GM19438 (cell line): ENCODE measurements at regions not wholly inside any gene's neighbourhood (a gene's known extent, or its start where the extent isn't known, plus 50 kb on each side); places are given as distances from the start of the nearest gene placed in this dataset.

Experiments used
- ATAC-seq: cut with Tn5 transposase; IDR thresholded peaks from one replicate; pipeline ENCODE4 v1.9.1; 2021; ENCODE audit warnings: low read depth; ENCODE audit not compliant: unreplicated experiment

DNA sequence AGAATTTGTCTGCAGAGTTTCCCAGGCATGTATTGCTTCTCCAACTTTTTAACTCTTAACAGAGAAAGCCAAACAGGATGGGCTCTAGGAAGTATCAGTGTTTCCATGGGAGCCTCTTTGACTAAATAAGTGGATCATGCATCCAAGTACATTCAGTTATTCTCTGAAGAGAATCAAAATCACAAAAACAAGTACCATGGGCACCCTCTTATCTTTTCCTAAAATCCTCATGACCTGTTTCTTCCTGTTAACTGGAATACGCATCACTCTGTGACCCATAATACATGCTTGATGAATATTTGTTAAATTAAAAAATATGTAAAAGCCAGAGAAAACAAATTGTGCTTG, 186.9 kb upstream of the MGMT start:
- ATAC-seq: no peak

DNA sequence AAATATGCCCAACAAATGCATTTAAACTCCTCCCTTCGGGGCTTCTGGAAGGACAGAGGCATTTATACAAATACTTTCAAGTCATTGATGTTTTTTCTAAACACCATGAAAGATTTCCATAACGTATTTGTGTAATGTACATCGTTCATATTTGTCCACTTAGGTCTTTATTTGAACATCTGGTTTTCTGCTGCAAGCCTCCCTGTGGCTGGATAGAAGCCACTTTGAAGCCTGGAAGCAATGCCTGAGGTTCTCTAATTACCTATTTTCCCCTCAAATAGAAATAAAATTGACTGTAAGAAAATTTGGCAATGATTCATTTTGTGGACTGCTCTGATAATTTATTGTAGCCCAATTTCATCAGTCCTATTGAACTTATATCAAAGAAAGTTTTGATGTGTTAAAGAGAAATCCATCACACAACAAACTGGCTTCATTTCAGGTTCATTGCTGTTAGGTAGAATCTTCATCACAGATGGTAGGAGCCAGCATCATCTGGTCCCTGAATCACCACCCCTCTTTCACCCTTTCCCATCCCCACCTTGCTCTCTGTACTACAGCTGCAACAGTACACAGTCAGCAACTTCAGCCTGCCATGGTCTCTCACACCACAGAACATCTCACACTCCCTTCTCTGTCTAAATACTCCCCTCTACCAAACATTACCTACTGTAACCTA, 186.0 kb upstream of the MGMT start:
- no peak for ATAC-seq

DNA sequence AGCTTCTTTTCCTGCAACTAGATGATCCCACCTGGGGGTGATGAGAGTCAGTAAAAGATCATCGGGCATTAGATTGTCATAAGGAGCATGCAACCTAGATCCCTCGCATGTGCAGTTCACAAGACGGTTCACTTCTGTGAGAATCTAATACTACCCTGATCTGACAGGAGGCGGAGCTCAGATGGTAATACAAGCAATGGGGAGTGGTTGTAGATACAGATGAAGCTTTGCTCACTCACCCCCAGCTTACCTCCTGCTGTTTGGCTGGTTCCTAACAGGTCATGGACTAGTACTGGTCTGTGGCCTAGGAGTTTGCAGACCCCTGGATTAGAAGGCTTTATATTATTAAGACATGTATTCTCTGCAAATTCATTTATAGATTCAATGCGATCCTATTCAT, 181.6 kb upstream of the MGMT start:
- ATAC-seq: no peak

GRCh38 chr10:129288999-129289584, 177.9 kb upstream of the MGMT start:
- no peak for ATAC-seq

DNA sequence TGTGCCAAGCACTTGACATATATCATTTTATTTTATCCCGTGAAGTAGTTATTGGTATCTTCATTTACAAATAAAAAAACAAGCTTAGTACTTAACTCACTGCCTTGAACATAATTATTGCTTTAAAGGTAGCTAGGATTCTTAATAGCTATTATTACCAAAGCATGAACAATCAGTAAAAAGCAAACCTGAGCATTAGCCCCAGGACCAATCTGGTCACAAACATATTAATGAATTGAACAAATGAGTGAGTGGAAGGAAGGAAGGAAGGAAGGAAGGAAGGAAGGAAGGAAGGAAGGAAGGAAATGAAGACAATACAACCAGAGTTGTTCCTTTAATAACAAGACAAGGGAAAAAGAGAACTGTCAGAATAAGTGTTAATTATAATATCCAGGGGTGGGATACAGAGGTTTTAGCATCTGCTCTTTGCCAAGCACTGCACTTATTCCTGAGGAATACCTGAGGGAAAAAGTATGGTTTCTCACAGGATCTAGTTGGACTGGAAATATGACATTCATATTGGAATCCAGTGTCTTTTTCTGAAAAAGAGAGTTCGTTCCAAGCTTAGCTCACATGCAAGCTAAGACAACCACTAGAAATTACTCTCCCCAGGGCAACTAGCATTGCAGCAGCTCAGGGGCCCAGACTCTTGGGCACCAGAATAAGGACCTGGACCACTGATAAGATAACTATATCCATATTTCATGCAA, 172.9 kb upstream of the MGMT start:
- no peak for ATAC-seq

DNA sequence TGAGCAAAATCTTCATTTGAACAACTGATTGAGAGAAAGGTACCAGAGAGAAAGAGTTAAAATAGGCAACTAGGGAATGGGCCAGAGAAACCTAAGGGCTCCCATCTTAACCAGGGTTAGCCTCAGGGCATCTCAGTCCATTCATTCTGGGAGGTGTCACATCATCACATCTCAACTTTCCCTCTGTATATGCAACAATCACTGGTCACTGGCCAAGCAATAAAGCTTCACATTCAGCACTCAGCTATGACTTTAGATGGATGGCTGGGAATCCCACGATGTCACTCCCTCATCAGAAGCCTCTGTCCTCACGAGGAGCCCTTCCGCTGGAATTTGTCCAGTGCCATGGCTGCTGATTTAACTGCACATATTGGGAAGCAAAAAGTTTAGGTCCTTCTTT, 172.1 kb upstream of the MGMT start:
- ATAC-seq: no peak

- ATAC-seq: no peak
Measured at GRCh38 chr10:129305046-129305445, 162.0 kb upstream of the MGMT start.

DNA sequence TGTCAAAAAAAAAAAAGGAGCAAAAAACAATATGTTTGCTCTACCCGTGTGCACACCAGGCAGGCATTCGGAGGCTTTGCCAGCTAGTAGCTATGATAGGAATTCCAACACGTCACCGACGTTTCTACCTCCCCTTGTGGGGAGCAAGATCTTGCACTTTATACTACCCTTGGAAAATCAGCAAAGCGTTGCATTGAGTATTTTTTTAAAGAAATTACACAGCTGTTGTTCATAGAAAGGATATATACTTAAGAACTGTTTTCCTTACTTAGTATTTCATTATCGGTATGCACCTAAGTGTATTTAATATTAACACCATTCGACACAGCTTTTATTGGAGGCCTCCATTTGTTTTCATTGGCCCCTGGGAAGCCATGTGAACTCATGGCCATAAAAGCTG, 159.9 kb upstream of the MGMT start:
- no peak for ATAC-seq

DNA sequence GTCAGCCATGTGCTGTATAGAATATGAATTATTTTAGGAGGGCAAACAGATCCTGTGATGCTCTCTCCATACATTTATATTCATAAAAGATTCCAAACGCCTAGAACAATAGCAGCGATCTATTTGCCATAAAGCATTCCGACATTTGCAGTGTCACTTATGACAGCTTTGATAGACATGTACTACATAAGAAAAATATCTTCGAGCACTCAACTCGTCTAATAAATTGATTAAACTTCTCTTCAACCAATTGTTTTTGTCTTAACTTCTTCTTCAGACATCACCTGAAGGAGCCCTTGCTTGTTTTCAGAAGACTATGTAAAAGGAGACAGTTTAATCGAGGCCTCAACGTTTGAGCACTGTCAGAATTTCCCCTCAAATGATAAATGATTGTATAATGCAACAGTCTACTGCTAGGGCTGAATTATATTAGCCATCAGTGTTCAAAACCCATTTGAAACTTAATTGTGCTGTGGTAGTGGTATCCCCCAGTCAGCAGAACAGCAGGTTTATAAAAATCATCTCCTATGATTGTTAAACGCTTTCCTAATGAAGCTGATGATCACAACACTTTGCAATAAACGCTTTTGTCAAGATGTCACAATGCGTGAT, 158.0 kb upstream of the MGMT start:
- no peak for ATAC-seq

DNA sequence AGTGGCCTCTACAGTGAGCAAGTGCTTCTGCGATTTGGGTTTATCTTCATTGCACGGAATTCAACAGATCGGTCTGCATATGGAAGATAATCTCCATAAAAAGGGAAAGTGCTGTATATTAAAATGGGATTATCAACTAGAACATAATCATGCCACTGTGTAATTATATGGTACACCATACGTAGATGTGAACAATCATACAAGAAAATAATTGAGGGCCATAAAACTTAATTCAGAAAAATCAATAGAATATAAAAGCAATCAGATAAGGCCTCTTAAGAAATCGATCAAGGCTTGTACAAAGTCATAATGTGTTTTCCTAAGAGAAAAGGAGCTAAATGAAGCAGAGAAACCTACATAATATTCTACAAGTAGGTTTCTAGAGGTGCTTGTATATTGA, 157.5 kb upstream of the MGMT start:
- no peak for ATAC-seq

DNA sequence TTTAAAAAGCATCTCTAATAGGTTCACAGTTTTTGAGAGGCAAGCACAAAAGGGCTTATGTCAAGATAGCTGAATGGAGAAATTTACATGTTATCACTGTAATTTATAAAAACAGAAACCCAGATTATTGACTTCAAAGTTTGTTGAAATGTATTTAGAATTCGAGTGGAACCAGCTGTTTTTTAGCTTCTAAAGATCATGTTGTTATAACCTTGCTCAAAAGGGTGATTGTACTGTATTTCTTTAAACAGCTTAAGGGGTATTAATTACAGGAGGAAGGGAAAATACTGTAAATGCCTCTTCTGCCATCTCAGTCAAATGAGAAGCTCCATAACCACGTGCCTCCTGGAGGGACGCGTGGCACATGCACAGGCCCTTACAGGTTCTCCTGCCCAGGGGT, 156.2 kb upstream of the MGMT start:
- no peak for ATAC-seq

DNA sequence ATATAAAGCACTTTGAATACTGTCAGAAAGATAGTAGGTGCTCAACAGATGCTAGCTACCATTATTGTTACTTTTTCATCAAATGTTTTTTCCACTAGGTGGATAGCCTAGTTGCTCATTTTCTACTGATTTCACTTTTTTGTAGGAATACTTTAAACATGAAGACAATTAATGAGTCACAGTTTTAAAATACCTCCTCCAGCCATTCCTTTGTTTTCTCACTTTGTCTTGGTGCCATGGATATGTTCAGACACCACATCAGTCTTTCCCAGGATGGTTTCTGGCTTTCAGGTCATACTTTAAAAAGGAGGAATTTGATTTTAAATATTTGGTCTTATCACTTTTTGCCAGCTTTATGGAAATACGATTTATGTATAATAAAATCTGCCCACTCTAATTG, 147.1 kb upstream of the MGMT start:
- ATAC-seq: no peak

DNA sequence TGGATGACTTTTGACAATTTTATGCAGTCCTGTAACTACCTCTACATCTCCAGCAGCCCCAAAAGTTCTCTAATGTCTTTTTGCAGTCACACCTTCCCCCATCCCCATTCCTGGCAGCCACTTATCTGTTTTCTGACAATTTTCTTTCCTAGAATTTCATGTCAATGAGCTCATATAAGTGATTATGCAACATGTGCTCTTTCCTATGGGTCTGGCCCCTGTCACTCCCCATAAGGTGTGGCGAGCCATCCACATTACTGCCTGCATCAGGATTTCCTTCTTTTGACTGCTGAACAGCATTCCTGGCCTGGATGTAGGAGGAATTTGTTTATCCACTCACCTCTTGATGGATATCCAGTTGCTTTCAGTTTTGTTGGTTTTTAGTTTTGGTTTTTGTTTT, 146.7 kb upstream of the MGMT start:
- no peak for ATAC-seq

- no peak for ATAC-seq
Measured at GRCh38 chr10:129321727-129322126, 145.3 kb upstream of the MGMT start.

DNA sequence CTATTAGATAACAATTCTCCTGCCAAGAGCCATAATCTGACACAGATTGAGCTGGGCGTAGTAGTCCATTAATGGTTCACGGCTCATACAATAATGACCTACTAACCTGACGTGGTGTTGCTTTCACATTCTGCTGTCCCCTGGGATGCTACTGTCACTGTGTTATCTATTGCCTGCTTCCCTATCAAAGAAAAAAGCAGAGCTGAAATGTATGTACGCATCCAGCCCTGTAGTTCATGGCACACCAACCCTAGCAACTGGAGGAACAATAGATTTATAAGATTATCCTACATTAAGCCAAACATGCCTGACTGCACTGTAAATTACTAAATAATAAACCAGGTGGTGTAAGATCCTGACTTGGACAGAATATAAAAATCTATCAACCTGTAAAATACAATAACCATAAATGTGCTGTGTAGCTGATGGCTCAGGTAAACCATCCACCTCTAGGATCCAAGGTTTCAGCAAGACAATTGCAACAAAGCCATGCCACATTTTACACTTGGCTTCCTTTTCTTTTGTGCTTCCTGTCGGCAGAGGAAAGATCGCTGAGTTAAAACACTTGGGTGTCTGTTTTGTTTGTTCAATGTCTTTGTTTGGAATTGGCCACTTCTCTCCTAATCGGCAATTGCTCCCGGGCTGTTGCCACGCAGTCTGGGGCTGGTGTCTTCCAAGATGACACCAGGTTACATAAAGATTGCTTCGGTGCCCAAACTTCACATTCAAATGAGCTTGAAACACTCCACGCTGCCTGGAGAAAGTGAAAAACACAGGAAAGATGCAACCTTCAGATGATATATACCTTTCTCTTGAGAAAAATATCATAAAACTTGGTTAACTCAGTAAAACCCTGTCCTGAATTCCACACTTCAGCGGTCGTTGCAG, 143.9 kb upstream of the MGMT start:
- ATAC-seq: no peak

- no peak for ATAC-seq
Measured at GRCh38 chr10:129323879-129324278, 143.2 kb upstream of the MGMT start.

DNA sequence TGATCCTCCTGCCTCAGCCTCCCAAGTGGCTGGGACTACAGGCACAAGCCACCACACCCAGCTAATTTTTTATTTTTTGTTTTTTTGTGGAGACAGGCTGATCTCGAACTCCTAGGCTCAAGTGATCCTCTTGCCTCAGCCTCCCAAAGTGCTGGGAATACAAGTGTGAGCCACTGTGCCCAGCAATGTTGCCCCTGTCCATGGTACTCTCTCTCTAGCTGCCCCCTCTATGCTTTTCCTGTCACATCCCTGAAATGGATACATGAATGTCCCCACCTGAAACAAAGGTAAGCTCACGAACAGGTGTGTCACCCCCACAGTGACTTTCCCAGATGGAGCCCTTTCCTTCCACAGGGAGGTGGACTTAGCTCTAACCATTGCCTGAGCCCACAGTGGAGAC, 141.1 kb upstream of the MGMT start:
- no peak for ATAC-seq

DNA sequence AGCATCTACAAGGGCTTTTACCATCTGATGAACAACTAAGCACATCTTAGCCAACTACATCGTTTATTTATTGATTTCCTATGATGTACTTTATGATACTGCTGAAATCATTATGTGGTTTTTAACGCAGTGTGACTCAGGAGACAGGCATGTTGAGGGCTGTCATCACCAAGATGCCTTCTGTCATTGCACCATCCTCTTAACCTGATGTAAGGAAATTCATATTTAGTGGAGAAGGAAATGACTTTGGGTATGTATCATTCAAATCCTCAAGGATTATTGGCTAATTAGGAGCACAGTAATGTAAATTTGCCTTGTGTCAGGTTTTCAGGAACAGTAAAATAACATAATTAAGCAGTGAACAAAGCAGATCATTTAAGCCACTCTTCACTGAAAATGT, 138.5 kb upstream of the MGMT start:
- ATAC-seq: no peak

DNA sequence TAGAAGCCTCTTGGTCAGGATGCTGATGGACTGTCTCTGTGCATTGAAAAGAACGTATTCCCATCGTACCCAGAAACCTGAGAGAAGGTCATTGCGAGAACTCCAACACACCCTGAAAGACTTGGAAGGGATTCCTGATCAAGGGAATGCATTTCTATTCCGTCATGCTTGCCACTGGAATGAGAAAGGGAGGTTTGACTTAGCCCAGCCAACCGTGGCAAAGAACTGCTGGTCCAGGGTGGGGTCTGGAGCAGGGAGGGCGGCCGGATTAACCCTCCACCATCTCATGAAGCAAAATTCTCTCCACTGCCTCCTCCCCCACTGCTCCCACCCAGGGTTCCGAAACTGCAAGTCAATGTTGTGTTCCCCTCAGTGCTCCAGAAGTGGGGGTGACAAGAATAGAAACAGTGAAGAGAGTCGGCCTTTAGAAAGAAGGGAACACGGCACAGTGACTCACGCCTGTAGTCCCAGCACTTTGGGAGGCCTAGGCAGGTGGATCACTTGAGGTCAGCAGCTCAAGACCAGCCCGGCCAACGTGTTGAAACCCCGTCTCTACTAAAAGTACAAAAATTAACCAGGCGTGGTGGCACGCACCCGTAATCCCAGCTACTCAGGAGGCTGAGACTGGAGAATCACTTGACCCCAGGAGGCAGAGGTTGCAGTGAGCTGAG, 137.5 kb upstream of the MGMT start:
- no peak for ATAC-seq

- ATAC-seq: no peak
Measured at GRCh38 chr10:129330211-129330610, 136.8 kb upstream of the MGMT start.
